HG02759 (cell line): ENCODE measurements at regions not wholly inside any gene's neighbourhood (a gene's known extent, or its start where the extent isn't known, plus 50 kb on each side); places are given as distances from the start of the nearest gene placed in this dataset.
A peak's percentile ranks its signal among the peaks of the same experiment; 100 is the strongest.

Source experiments
- ATAC-seq: cut with Tn5 transposase; IDR thresholded peaks from one replicate; pipeline ENCODE4 v1.9.1; 2021; ENCODE audit warnings: mild to moderate bottlenecking, moderate library complexity; ENCODE audit not compliant: unreplicated experiment

DNA sequence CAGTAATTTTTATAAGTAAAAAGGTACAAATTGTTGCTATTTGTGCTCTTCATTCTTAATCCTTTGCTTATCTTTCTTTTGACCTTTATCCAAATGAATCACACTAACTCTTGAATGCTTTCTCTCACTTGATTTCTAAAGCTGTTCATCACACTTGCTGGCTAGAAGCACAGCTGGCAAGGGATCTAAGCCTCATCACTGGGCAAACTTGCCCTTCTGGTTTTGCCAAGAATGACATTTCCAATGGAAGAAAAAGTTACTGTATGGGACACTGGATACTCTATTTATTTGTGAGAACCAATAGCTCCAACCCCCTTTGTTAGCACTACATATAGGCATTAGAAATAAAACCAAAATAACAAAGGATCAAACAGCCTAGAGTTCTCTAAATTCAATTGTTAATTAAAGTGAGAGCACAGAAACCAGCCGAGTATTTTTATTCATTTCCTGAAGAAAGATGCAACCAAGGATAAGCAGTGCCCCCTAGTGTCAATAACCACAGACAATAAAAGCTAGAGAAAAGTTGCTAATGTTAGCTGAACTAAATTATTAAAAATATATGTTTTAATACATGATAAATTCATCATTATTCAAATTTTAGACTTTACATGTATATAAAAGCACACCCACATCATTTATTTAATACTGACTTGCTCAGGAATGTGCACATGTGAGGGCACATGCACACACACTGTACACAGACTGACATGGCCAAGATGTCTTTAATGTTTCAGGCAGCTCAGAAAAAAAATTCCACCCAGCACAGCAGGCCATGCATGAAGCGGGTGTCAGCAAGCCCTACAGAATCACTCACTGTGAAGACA is 59.8 kb upstream of the POU5F2 start:
- ATAC-seq, result peak; percentile 69

- ATAC-seq, result no peak
Measured at GRCh38 chr5:93794954-93795353, 53.6 kb upstream of the POU5F2 start.

DNA sequence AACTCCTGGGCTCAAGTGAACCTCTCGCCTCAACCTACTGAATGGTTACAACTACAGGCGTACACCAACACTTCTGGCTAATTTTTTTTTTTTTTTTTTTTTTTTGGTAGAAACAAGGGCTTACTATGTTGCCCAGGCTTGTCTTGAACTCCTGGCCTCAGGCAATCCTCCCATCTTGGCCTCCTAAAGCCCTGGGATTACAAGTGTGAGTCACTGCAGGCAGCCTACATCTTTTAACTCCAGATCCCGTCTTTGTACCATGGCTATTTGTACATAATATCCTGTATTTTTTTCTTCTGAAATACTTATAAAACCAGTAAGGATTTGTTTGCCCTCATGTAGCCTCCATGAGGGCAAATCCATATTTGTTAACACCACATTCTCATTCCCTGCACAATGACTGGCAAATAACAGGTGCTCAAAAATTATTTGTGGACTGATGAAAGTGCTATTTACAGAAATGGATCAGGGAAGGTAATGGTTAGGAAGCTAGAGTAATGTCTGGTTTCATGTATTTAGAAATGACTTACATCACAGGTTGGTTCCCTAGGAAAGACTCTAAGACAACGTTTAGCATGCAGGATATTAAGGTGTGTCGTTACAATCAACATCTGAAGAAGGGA is 51.9 kb upstream of the POU5F2 start:
- ATAC-seq, result no peak

DNA sequence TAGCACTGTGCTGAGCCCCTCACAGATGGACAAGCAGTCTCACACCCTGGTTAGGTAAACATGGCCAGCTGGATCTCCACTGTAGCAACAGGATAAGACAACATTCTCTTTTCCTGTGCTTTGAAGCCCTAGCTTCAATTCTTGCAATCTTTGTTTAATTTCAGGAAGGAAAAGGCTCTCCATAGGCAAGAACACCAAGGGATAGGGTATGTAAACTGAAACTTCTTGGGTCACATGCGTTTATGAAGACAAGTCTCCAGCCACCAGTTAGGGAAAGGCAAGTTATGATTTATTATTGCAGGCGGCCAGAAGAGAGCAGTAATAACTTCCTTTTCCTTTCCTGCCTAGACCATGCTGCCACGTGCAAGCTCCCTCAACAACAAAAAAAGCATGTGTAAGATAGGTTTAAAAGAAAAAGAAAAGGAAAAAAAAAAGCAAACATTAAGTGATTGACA is 50.1 kb upstream of the POU5F2 start:
- ATAC-seq, result no peak
